K562 (cell line): ENCODE measurements at regions not wholly inside any gene's neighbourhood (a gene's known extent, or its start where the extent isn't known, plus 50 kb on each side); places are given as distances from the start of the nearest gene placed in this dataset.

Experiments
- ATAC-seq: fragments of 200-7000 bp; cut with Tn5 transposase; 3 replicates; pipeline ENCODE4 v1.9.1; 2020; ENCODE audit warnings: moderate library complexity
- BruUV-seq: library from RNA; stranded (reverse); fragments of 400-500 nt; replicated peaks from 2 replicates; lab custom pipeline; 2021; lab: Mats Ljungman, UMichigan
- CTCF ChIA-PET: fragments of 300-600 bp; formaldehyde crosslinking; extraction: SDS; loops from one replicate; lab custom pipeline; 2021; ENCODE audit warnings: low intra/inter-chr PET ratio; lab: Yijun Ruan, JAX
- POLR2A ChIA-PET: fragments of 300-600, 350-650 bp; sonication (Branson Sonifier 250); formaldehyde crosslinking; extraction: SDS; loops from one replicate; lab custom pipeline; 2021; ENCODE audit warnings: antibody characterized with exemption, inconsistent platforms; lab: Yijun Ruan, JAX
- DNase-seq, 4 experiments: peaks; one replicate each; pipeline versions ENCODE4 v3.0.0 to v3.0.0-alpha.2; 2011 to 2018; ENCODE audit warnings: low spot score in 3 of 4, mixed read lengths in 3 of 4; ENCODE audit errors: extremely low read depth in 1 of 4
- FAIRE-seq: peaks from 2 replicates; lab custom pipeline; 2011; peaks lifted over from hg19 to GRCh38; lab: Jason Lieb, UNC
- H2AFZ ChIP-seq: 2 replicates; pipeline ENCODE4 v1.6.0; 2011; ENCODE audit warnings: low read depth, low read length, control low read depth, inconsistent platforms
- H3K27ac ChIP-seq: fragments of 200-600 bp; 3 replicates; pipeline ENCODE4 v1.8.0; 2011; ENCODE audit warnings: low read depth, mild to moderate bottlenecking, control low read depth, inconsistent platforms, low read length, moderate library complexity, mixed read lengths; ENCODE audit errors: extremely low read depth
- H3K27me3 ChIP-seq, 2 experiments: fragments of 300-600 bp in 1 of 2; 2 replicates in 1 of 2; 3 replicates in 1 of 2; pipeline versions ENCODE4 v1.6.0 to v1.8.0; 2011; ENCODE audit warnings: inconsistent platforms in 2 of 2, low read length in 2 of 2, mild to moderate bottlenecking in 1 of 2, mixed read lengths in 1 of 2, moderate library complexity in 1 of 2; ENCODE audit not compliant: control insufficient read depth in 2 of 2, insufficient read depth in 2 of 2
- H3K36me3 ChIP-seq: fragments of 300-600 bp; 3 replicates; pipeline ENCODE4 v1.8.0; 2011; ENCODE audit warnings: mild to moderate bottlenecking, low read length, inconsistent platforms; ENCODE audit not compliant: control insufficient read depth, insufficient read depth
- H3K4me1 ChIP-seq, 2 experiments: fragments of 200-600 bp in 1 of 2; replicated peaks in 1 of 2; 2 replicates in 1 of 2; 3 replicates in 1 of 2; pipeline versions ENCODE4 v1.5.1 to v1.8.0; 2011; ENCODE audit warnings: inconsistent platforms in 2 of 2, low read length in 2 of 2, mild to moderate bottlenecking in 1 of 2, mixed read lengths in 1 of 2, moderate library complexity in 1 of 2; ENCODE audit not compliant: control insufficient read depth in 2 of 2, insufficient read depth in 2 of 2
- H3K4me2 ChIP-seq: 2 replicates; pipeline ENCODE4 v1.6.1; 2011; ENCODE audit warnings: low read length, control low read depth, inconsistent platforms, mixed read lengths; ENCODE audit not compliant: insufficient read depth
- H3K4me3 ChIP-seq: fragments of 200-600 bp; sonication (generic), shearing (Covaris generic); 2 replicates; pipeline ENCODE4 v1.5.1; 2016; ENCODE audit warnings: control low read depth, inconsistent platforms
- H3K79me2 ChIP-seq: fragments of 200-600 bp; 3 replicates; pipeline ENCODE4 v1.8.0; 2011; ENCODE audit warnings: low read length, inconsistent platforms; ENCODE audit not compliant: control insufficient read depth, insufficient read depth
- H3K9ac ChIP-seq, 2 experiments: 2 replicates each; pipeline versions ENCODE4 v1.6.0 to v1.6.1; 2011; ENCODE audit warnings: low read depth in 2 of 2, low read length in 2 of 2, control low read depth in 1 of 2, inconsistent platforms in 1 of 2, mild to moderate bottlenecking in 1 of 2, mixed read lengths in 1 of 2; ENCODE audit not compliant: insufficient read depth in 1 of 2
- H3K9me1 ChIP-seq: one replicate; pipeline ENCODE4 v1.6.0; 2011; ENCODE audit warnings: inconsistent platforms, mild to moderate bottlenecking, low read length, moderate library complexity; ENCODE audit not compliant: control insufficient read depth, insufficient read depth
- H3K9me3 ChIP-seq: replicated peaks from 2 replicates; pipeline ENCODE4 v1.5.1; 2011; ENCODE audit warnings: low read depth, low read length, inconsistent platforms; ENCODE audit not compliant: control insufficient read depth, insufficient read depth
- H4K20me1 ChIP-seq: replicated peaks from 2 replicates; pipeline ENCODE4 v1.6.1; 2011; ENCODE audit warnings: low read length, inconsistent platforms, mixed read lengths; ENCODE audit not compliant: control insufficient read depth, insufficient read depth
- FOXO4 ChIP-seq: fragments of 450-650 bp; formaldehyde crosslinking; IDR thresholded peaks from 2 replicates; pipeline ENCODE4 v1.4.0; 2020; ENCODE audit warnings: mild to moderate bottlenecking, moderate library complexity
- L3MBTL2 ChIP-seq: fragments of 450-650 bp; IDR thresholded peaks from 2 replicates; pipeline ENCODE4 v1.6.1; 2016; ENCODE audit warnings: mild to moderate bottlenecking, moderate library complexity
- MEIS2 ChIP-seq: fragments of 450-650 bp; IDR thresholded peaks from 2 replicates; pipeline ENCODE4 v1.6.1; 2014; ENCODE audit warnings: mild to moderate bottlenecking; ENCODE audit not compliant: partially characterized antibody
- MYNN ChIP-seq, 2 experiments: sonication (generic); formaldehyde crosslinking in 1 of 2; IDR thresholded peaks; 2 replicates each; pipeline versions ENCODE4 v1.5.0 to v1.6.1; 2016 to 2020; ENCODE audit warnings: antibody characterized with exemption in 1 of 2, missing genetic modification reagents in 1 of 2
- NBN ChIP-seq: fragments of 450-650 bp; IDR thresholded peaks from 2 replicates; pipeline ENCODE4 v1.6.1; 2016; ENCODE audit warnings: low read depth, mild to moderate bottlenecking
- NR1H2 ChIP-seq: sonication (generic); formaldehyde crosslinking; IDR thresholded peaks from 2 replicates; pipeline ENCODE4 v1.4.0; 2020; ENCODE audit warnings: mild to moderate bottlenecking, missing genetic modification reagents
- PATZ1 ChIP-seq: fragments of 250-450 bp; sonication (Bioruptor Pico); IDR thresholded peaks from 2 replicates; pipeline ENCODE4 v1.5.0; 2020; ENCODE audit warnings: mild to moderate bottlenecking, borderline replicate concordance
- POLR2AphosphoS2 ChIP-seq: IDR thresholded peaks from 2 replicates; pipeline ENCODE4 v1.6.1; 2012; ENCODE audit warnings: low read length, improper control_type of control experiment
- POLR3G ChIP-seq: IDR thresholded peaks from 2 replicates; pipeline ENCODE4 v1.6.1; 2011; ENCODE audit not compliant: insufficient read length, insufficient replicate concordance; ENCODE audit errors: extremely low read depth
- PPARD ChIP-seq: fragments of 250-450 bp; sonication (Bioruptor Pico); IDR thresholded peaks from 2 replicates; pipeline ENCODE4 v1.8.0; 2022; ENCODE audit warnings: inconsistent platforms, mild to moderate bottlenecking, moderate library complexity
- PTRF ChIP-seq: fragments of 450-650 bp; IDR thresholded peaks from 2 replicates; pipeline ENCODE4 v1.6.1; 2016; ENCODE audit warnings: mild to moderate bottlenecking, missing genetic modification characterization, missing compliant biosample characterization
- SNAPC5 ChIP-seq: fragments of 250-450 bp; sonication (Bioruptor Pico); IDR thresholded peaks from 2 replicates; pipeline ENCODE4 v1.8.0; 2021; ENCODE audit warnings: moderate library complexity, mild to moderate bottlenecking, inconsistent platforms
- ZEB2 ChIP-seq: fragments of 450-650 bp; IDR thresholded peaks from 2 replicates; pipeline ENCODE4 v1.6.1; 2016
- ZKSCAN8 ChIP-seq: fragments of 200-800 bp; sonication (Bioruptor generic); IDR thresholded peaks from 2 replicates; pipeline ENCODE4 v1.6.1; 2016; ENCODE audit warnings: missing genetic modification characterization, missing compliant biosample characterization
- ZNF57 ChIP-seq: fragments of 450-650 bp; formaldehyde crosslinking; IDR thresholded peaks from 2 replicates; pipeline ENCODE4 v1.4.0; 2020; ENCODE audit warnings: mild to moderate bottlenecking, moderate library complexity
- ZNF717 ChIP-seq: fragments of 250-450 bp; sonication (Bioruptor Pico); IDR thresholded peaks from 2 replicates; pipeline ENCODE4 v1.5.0; 2021
- WGBS: fragments of 100-300 bp; shearing (Covaris generic); methylation state at CpG from one replicate; pipeline ENCODE4 v1.1.6; 2016; ENCODE audit warnings: low coverage, mixed read lengths; ENCODE audit not compliant: insufficient coverage; ENCODE audit errors: missing lambda C conversion rate; 5-methylcytosine and 5-hydroxymethylcytosine counted together
- in situ Hi-C: fragments of 300-500 bp; cut with MboI; formaldehyde crosslinking; loops from 4 replicates; pipeline ENCODE4 v1.15.0; 2018; ENCODE audit warnings: inconsistent platforms, mixed read lengths
- intact Hi-C: fragments of 100-400 bp; cut with micrococcal nuclease; formaldehyde crosslinking; loops from 2 replicates; pipeline ENCODE4 v1.14.2; 2022

- in situ Hi-C loops = no loop called here
Measured at GRCh38 chr20:39893003-39893685, 795.9 kb downstream of the MAFB start.

More at GRCh38 chr20:39893003-39893685, 795.9 kb downstream of the MAFB start:
- Histone ChIP-seq H3K9me1 (no peaks in the 10 kb centered on the region), H3K4me2 (no peak overlapping the region), H4K20me1 (no peaks in the 10 kb centered on the region), H3K27ac (no peak overlapping the region), H2AFZ (no peak overlapping the region), H3K79me2 (no peaks in the 10 kb centered on the region), H3K9ac (no peak overlapping the region), H3K4me1 (no peaks in the 10 kb centered on the region), H3K36me3 (no peaks in the 10 kb centered on the region), H3K4me3 (no peak overlapping the region), H3K27me3 (no peaks in the 10 kb centered on the region), H3K9me3 (no peaks in the 10 kb centered on the region)
- ATAC-seq (no peak), FAIRE-seq (no peak), DNase-seq (no peak)
- no TSS peak for BruUV-seq
- ChIA-PET POLR2A (no interaction called here), CTCF (no interaction called here)
- intact Hi-C loops = no loop called here
- TF ChIP-seq NR1H2 (CRISPR knock-in tag) (no peak), ZEB2 (no peak), NBN (no peak), ZKSCAN8 (CRISPR knock-in tag) (no peak), MEIS2 (no peak), POLR3G (no peak), PATZ1 (CRISPR knock-in tag) (no peak), PTRF (no peak), L3MBTL2 (no peak), POLR2AphosphoS2 (no peak), PPARD (CRISPR knock-in tag) (no peak), ZNF57 (CRISPR knock-in tag) (no peak), SNAPC5 (CRISPR knock-in tag) (no peak), ZNF717 (CRISPR knock-in tag) (no peak), FOXO4 (CRISPR knock-in tag) (no peak), MYNN (IDR thresholded peaks at IDR 0.05) (no peak), MYNN (CRISPR knock-in tag; IDR thresholded peaks at IDR 0.05) (no peak)
- 0% methylated on average over 1 of the region's 1 CpG for WGBS
